HCT116 (cell line): ENCODE measurements at regions not wholly inside any gene's neighbourhood (a gene's known extent, or its start where the extent isn't known, plus 50 kb on each side); places are given as distances from the start of the nearest gene placed in this dataset.

ENCODE experiments used
- ATAC-seq: fragments of 200-7000 bp; cut with Tn5 transposase; 2 replicates; pipeline ENCODE4 v1.9.1; 2020; ENCODE audit warnings: mild to moderate bottlenecking, moderate library complexity
- BruUV-seq: library from RNA; stranded (reverse); fragments of 400-500 nt; replicated peaks from 2 replicates; lab custom pipeline; 2021; lab: Mats Ljungman, UMichigan
- CTCF ChIA-PET: fragments of 300-600 bp; sonication (Branson Sonifier 250); formaldehyde crosslinking; loops from one replicate; lab custom pipeline; 2021; ENCODE audit warnings: antibody characterized with exemption; lab: Charles Lee
- POLR2A ChIA-PET: fragments of 300-600, 350-600 bp; sonication (Branson Sonifier 250); formaldehyde crosslinking; loops from one replicate; lab custom pipeline; 2021; ENCODE audit warnings: antibody characterized with exemption; lab: Charles Lee
- RAD21 ChIA-PET, 2 experiments: fragments of 300-600 bp; sonication (Branson Sonifier 250); formaldehyde crosslinking; loops; one replicate each; lab custom pipeline; 2023; ENCODE audit warnings: low total read pairs in 2 of 2; ENCODE audit not compliant: uncharacterized antibody in 2 of 2, unreplicated experiment in 2 of 2, low non-redundant PET in 1 of 2; lab: Charles Lee
- DNase-seq: peaks from one replicate; pipeline ENCODE4 v3.0.0-alpha.2; 2010; ENCODE audit warnings: low read depth, low spot score
- H2AFZ ChIP-seq: fragments of 200-600 bp; shearing (Covaris generic), sonication (generic); 2 replicates; pipeline ENCODE4 v1.6.1; 2017; ENCODE audit warnings: low read depth, mixed run types, mixed read lengths, antibody characterized with exemption, low read length; ENCODE audit not compliant: poor library complexity, severe bottlenecking
- H3K27ac ChIP-seq: 2 replicates; pipeline ENCODE4 v1.5.1; 2012; ENCODE audit warnings: low read depth, low read length
- H3K27me3 ChIP-seq: fragments of 200-600 bp; sonication (generic); 2 replicates; pipeline ENCODE4 v1.6.1; 2016; ENCODE audit warnings: mixed run types, low read length, mixed read lengths; ENCODE audit not compliant: insufficient read depth
- H3K36me3 ChIP-seq, 2 experiments: fragments of 200-500 bp in 1 of 2; fragments of 200-600 bp in 1 of 2; sonication (Bioruptor generic) in 1 of 2; sonication (generic) in 1 of 2; 2 replicates each; pipeline versions ENCODE4 v1.5.1 to v1.6.1; 2014 to 2016; ENCODE audit warnings: low read length in 2 of 2, inconsistent platforms in 1 of 2, mixed read lengths in 1 of 2, mixed run types in 1 of 2; ENCODE audit not compliant: insufficient read depth in 2 of 2, control insufficient read depth in 1 of 2
- H3K4me1 ChIP-seq, 2 experiments: fragments of 200-600 bp in 1 of 2; sonication (generic) in 1 of 2; 2 replicates each; pipeline versions ENCODE4 v1.5.1 to v1.6.1; 2012 to 2017; ENCODE audit warnings: low read length in 2 of 2, inconsistent platforms in 1 of 2, mild to moderate bottlenecking in 1 of 2, mixed read lengths in 1 of 2, mixed run types in 1 of 2, moderate library complexity in 1 of 2; ENCODE audit not compliant: insufficient read depth in 2 of 2, control insufficient read depth in 1 of 2
- H3K4me2 ChIP-seq: fragments of 200-600 bp; sonication (generic); 2 replicates; pipeline ENCODE4 v1.6.1; 2017; ENCODE audit warnings: mixed run types, low read length, mixed read lengths
- H3K4me3 ChIP-seq, 2 experiments: fragments of 200-600 bp in 1 of 2; sonication (generic) in 1 of 2; replicated peaks in 1 of 2; 2 replicates each; pipeline ENCODE4 v1.5.1; 2011 to 2016; ENCODE audit warnings: low read length in 2 of 2, control low read depth in 1 of 2, low read depth in 1 of 2, mild to moderate bottlenecking in 1 of 2, mixed read lengths in 1 of 2, mixed run types in 1 of 2
- H3K79me2 ChIP-seq: fragments of 200-600 bp; sonication (generic); 2 replicates; pipeline ENCODE4 v1.6.1; 2017; ENCODE audit warnings: mild to moderate bottlenecking, mixed run types, low read length, moderate library complexity, mixed read lengths; ENCODE audit not compliant: insufficient read depth
- H3K9ac ChIP-seq: fragments of 200-600 bp; sonication (generic); 2 replicates; pipeline ENCODE4 v1.6.1; 2016; ENCODE audit warnings: low read length, mixed read lengths
- H3K9me2 ChIP-seq: fragments of 200-600 bp; sonication (generic), shearing (Covaris generic); 2 replicates; pipeline ENCODE4 v1.6.1; 2017; ENCODE audit warnings: mixed run types, mild to moderate bottlenecking, moderate library complexity; ENCODE audit not compliant: insufficient read depth
- H3K9me3 ChIP-seq, 2 experiments: fragments of 200-500 bp in 1 of 2; fragments of 200-600 bp in 1 of 2; sonication (Bioruptor generic) in 1 of 2; sonication (generic) in 1 of 2; 2 replicates each; pipeline ENCODE4 v1.6.1; 2014 to 2017; ENCODE audit warnings: low read length in 2 of 2, mixed read lengths in 2 of 2, inconsistent platforms in 1 of 2, low read depth in 1 of 2, mild to moderate bottlenecking in 1 of 2, mixed run types in 1 of 2, moderate library complexity in 1 of 2; ENCODE audit not compliant: control insufficient read depth in 1 of 2, insufficient read depth in 1 of 2
- H4K20me1 ChIP-seq: fragments of 200-600 bp; sonication (generic), shearing (Covaris generic); 2 replicates; pipeline ENCODE4 v1.6.1; 2017; ENCODE audit warnings: mixed run types, mild to moderate bottlenecking, moderate library complexity; ENCODE audit not compliant: insufficient read depth
- CTCF ChIP-seq, 3 experiments: fragments of 200-600 bp in 1 of 3; sonication (generic) in 1 of 3; IDR thresholded peaks in 2 of 3; conservative IDR thresholded peaks in 1 of 3; 2 replicates each; pipeline ENCODE4 v1.5.1; 2012 to 2017; ENCODE audit warnings: low read depth in 2 of 3, low read length in 2 of 3, antibody characterized with exemption in 1 of 3, borderline replicate concordance in 1 of 3, control low read depth in 1 of 3, mild to moderate bottlenecking in 1 of 3, mixed read lengths in 1 of 3, mixed run types in 1 of 3, moderate library complexity in 1 of 3; ENCODE audit not compliant: insufficient read depth in 1 of 3
- ELF1 ChIP-seq: IDR thresholded peaks from 2 replicates; pipeline ENCODE4 v1.6.1; 2012; ENCODE audit warnings: low read depth, borderline replicate concordance
- EZH2phosphoT487 ChIP-seq: fragments of 200-600 bp; IDR thresholded peaks from 2 replicates; pipeline ENCODE4 v1.6.1; 2018; ENCODE audit warnings: antibody characterized with exemption, borderline replicate concordance
- FOSL1 ChIP-seq: IDR thresholded peaks from 2 replicates; pipeline ENCODE4 v1.6.1; 2012; ENCODE audit warnings: low read depth
- JUND ChIP-seq: IDR thresholded peaks from 2 replicates; pipeline ENCODE4 v1.6.1; 2012
- MAX ChIP-seq: IDR thresholded peaks from 2 replicates; pipeline ENCODE4 v1.6.1; 2012
- POLR2A ChIP-seq: IDR thresholded peaks from 2 replicates; pipeline ENCODE4 v1.7.0; 2011; ENCODE audit warnings: borderline replicate concordance; ENCODE audit not compliant: insufficient read depth, insufficient read length; ENCODE audit errors: extremely low read depth
- RAD21 ChIP-seq: IDR thresholded peaks from 2 replicates; pipeline ENCODE4 v1.6.1; 2012; ENCODE audit warnings: low read depth, mild to moderate bottlenecking
- REST ChIP-seq: IDR thresholded peaks from 2 replicates; pipeline ENCODE4 v1.6.1; 2012; ENCODE audit warnings: low read depth
- SP1 ChIP-seq: IDR thresholded peaks from 2 replicates; pipeline ENCODE4 v1.6.1; 2012; ENCODE audit warnings: low read depth
- SRF ChIP-seq: IDR thresholded peaks from 2 replicates; pipeline ENCODE4 v1.6.1; 2012; ENCODE audit warnings: low read depth
- TCF7L2 ChIP-seq: IDR thresholded peaks from 2 replicates; pipeline ENCODE4 v1.7.0; 2011; ENCODE audit warnings: borderline replicate concordance, inconsistent platforms; ENCODE audit not compliant: insufficient read depth, insufficient read length; ENCODE audit errors: extremely low read depth
- YY1 ChIP-seq: IDR thresholded peaks from 2 replicates; pipeline ENCODE4 v1.6.1; 2011; ENCODE audit warnings: low read length, low read depth, moderate library complexity, mild to moderate bottlenecking; ENCODE audit not compliant: insufficient replicate concordance; ENCODE audit errors: extremely low read depth
- ZBTB33 ChIP-seq: IDR thresholded peaks from 2 replicates; pipeline ENCODE4 v1.6.1; 2011; ENCODE audit warnings: mild to moderate bottlenecking, low read length, moderate library complexity; ENCODE audit not compliant: insufficient replicate concordance; ENCODE audit errors: extremely low read depth
- ZFX ChIP-seq: fragments of 450-650 bp; IDR thresholded peaks from 2 replicates; pipeline ENCODE4 v1.6.1; 2017
- ZNF274 ChIP-seq: fragments of 200-500 bp; sonication (Bioruptor generic); IDR thresholded peaks from 2 replicates; pipeline ENCODE4 v1.6.1; 2014; ENCODE audit warnings: mild to moderate bottlenecking, low read depth, low read length, inconsistent platforms
- intact Hi-C: fragments of 100-400 bp; cut with micrococcal nuclease; formaldehyde crosslinking; loops from 2 replicates; pipeline ENCODE4 v1.10.0; 2022

- no peak overlapping the region for H3K27ac ChIP-seq
- no peak overlapping the region for H3K4me2 ChIP-seq
- H3K36me3 ChIP-seq = no peaks in the 10 kb centered on the region
- no TSS peak for BruUV-seq
- no peak overlapping the region for H3K9ac ChIP-seq
- H4K20me1 ChIP-seq = no peaks in the 10 kb centered on the region
- DNase-seq = no peak
- no peak for ATAC-seq
- RAD21 ChIA-PET = no interaction called here
- POLR2A ChIA-PET = no interaction called here
- no peaks in the 10 kb centered on the region for H3K9me2 ChIP-seq
- H3K4me1 ChIP-seq = no peaks in the 10 kb centered on the region
- H2AFZ ChIP-seq = no peak overlapping the region
- no peaks in the 10 kb centered on the region for H3K9me3 ChIP-seq
- no peaks in the 10 kb centered on the region for H3K27me3 ChIP-seq
- CTCF ChIA-PET = no interaction called here
- TF ChIP-seq ELF1 = no peak
- TF ChIP-seq EZH2phosphoT487 = no peak
- TF ChIP-seq REST = no peak
- no peak for TF ChIP-seq ZFX
- no peak for TF ChIP-seq JUND
- TF ChIP-seq ZNF274 = no peak
- TF ChIP-seq MAX = no peak
- no peak for TF ChIP-seq POLR2A
- TF ChIP-seq SP1 = no peak
- TF ChIP-seq CTCF (IDR thresholded peaks at IDR 0.05 in 2 of 3, conservative IDR thresholded peaks at IDR 0.05 in 1 of 3; ENCODE audit: borderline replicate concordance in 1 of 3, insufficient read depth in 1 of 3, low read depth in 2 of 3, low read length in 2 of 3) = no peak
- no peak for TF ChIP-seq SRF
- no peak for TF ChIP-seq RAD21
- TF ChIP-seq YY1 = no peak
- no peak for TF ChIP-seq TCF7L2
- no peak for TF ChIP-seq ZBTB33
- TF ChIP-seq FOSL1 = no peak
- intact Hi-C loops = no loop called here
- no peak overlapping the region for H3K4me3 ChIP-seq
- H3K79me2 ChIP-seq = no peaks in the 10 kb centered on the region
Observed at GRCh38 chr5:117082977-117083376, 508.4 kb upstream of the SEMA6A start.
